Lung (tissue), 11 donors: ENCODE measurements at regions not wholly inside any gene's neighbourhood (a gene's known extent, or its start where the extent isn't known, plus 50 kb on each side); places are given as distances from the start of the nearest gene placed in this dataset.

Experiments used
- ATAC-seq: fragments of 200-7000 bp; cut with Tn5 transposase; one replicate; pipeline ENCODE4 v1.9.1; 2020; ENCODE audit warnings: moderate number of reproducible peaks; ENCODE audit not compliant: insufficient read depth, low FRiP score
- DNase-seq, 3 donors: peaks; one replicate each; pipeline ENCODE4 v3.0.0-alpha.2; 2013 to 2017
- H3K27ac ChIP-seq, 2 donors: one replicate each; pipeline ENCODE4 v1.5.1; 2013; ENCODE audit warnings: mild to moderate bottlenecking in 2 of 2, moderate library complexity in 2 of 2, control low read depth in 1 of 2, inconsistent platforms in 1 of 2, low read depth in 1 of 2, low read length in 1 of 2
- H3K27me3 ChIP-seq, 3 donors: one replicate each; pipeline ENCODE4 v1.5.1; 2013; ENCODE audit warnings: low read length in 2 of 3; ENCODE audit not compliant: control insufficient read depth in 3 of 3, insufficient read depth in 3 of 3
- H3K36me3 ChIP-seq, 4 donors: one replicate each; pipeline ENCODE4 v1.5.1; 2013; ENCODE audit warnings: low read length in 4 of 4, mild to moderate bottlenecking in 1 of 4, moderate library complexity in 1 of 4; ENCODE audit not compliant: control insufficient read depth in 4 of 4, insufficient read depth in 4 of 4
- H3K4me1 ChIP-seq, 5 donors: one replicate each; pipeline ENCODE4 v1.5.1; 2013; ENCODE audit warnings: low read length in 5 of 5, mild to moderate bottlenecking in 2 of 5, moderate library complexity in 1 of 5; ENCODE audit not compliant: control insufficient read depth in 5 of 5, insufficient read depth in 5 of 5
- H3K4me3 ChIP-seq: one replicate; pipeline ENCODE4 v1.5.1; 2013; ENCODE audit warnings: mild to moderate bottlenecking, control low read depth, moderate library complexity
- H3K9ac ChIP-seq, 2 donors: one replicate each; pipeline ENCODE4 v1.5.1; 2013; ENCODE audit warnings: low read length in 2 of 2, control low read depth in 1 of 2; ENCODE audit not compliant: insufficient read depth in 1 of 2
- H3K9me3 ChIP-seq, 4 donors: one replicate each; pipeline ENCODE4 v1.5.1; 2013; ENCODE audit warnings: low read length in 3 of 4, mild to moderate bottlenecking in 1 of 4, moderate library complexity in 1 of 4; ENCODE audit not compliant: control insufficient read depth in 4 of 4, insufficient read depth in 3 of 4
- WGBS, 2 donors: extraction: QIAGEN DNeasy Blood & Tissue Kit; methylation state at CpG; one replicate each; pipeline ENCODE4 v1.1.7; 2013; 5-methylcytosine and 5-hydroxymethylcytosine counted together
- TF ChIP-seq, protein P1 (sequence below): IDR thresholded peaks from 2 replicates; pipeline ENCODE4 v1.5.1; 2012; ENCODE audit warnings: mild to moderate bottlenecking; ENCODE audit errors: control extremely low read depth, extremely low read depth
- donor health status: control.
- donor health status: control.
- donor health status: Bipolar disorder and iron deficiency.
- donor health status: healthy.
- donor health status: DM: yes; HTN: yes; CAD: no.

DNA sequence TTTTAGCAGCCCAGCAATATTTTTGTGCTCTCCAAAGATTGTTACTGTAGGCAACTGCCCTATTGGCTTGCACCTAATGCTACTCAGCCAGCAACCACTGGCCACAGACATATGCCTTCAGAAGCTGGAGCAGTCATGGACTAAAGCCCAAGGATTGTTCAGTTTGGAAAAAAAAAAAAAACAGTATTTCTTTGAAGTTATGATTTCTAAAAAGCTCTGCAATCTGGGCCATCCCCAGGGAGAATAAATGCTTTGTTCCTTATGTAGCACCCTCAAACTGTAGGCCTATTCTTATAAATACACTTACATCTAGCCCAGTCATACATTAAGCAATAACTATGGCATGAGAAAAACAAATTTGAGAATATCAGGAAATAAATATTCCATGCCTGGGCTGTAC, 2190.5 kb upstream of the RAG2 start:
- Histone ChIP-seq H3K9ac (no peak overlapping the region), H3K36me3 (no peaks in the 10 kb centered on the region), H3K27ac (no peak overlapping the region), H3K4me1 (no peaks in the 10 kb centered on the region), H3K27me3 (no peaks in the 10 kb centered on the region), H3K9me3 (no peaks in the 10 kb centered on the region), H3K4me3 (no peak overlapping the region)
- TF ChIP-seq, protein P1, sequence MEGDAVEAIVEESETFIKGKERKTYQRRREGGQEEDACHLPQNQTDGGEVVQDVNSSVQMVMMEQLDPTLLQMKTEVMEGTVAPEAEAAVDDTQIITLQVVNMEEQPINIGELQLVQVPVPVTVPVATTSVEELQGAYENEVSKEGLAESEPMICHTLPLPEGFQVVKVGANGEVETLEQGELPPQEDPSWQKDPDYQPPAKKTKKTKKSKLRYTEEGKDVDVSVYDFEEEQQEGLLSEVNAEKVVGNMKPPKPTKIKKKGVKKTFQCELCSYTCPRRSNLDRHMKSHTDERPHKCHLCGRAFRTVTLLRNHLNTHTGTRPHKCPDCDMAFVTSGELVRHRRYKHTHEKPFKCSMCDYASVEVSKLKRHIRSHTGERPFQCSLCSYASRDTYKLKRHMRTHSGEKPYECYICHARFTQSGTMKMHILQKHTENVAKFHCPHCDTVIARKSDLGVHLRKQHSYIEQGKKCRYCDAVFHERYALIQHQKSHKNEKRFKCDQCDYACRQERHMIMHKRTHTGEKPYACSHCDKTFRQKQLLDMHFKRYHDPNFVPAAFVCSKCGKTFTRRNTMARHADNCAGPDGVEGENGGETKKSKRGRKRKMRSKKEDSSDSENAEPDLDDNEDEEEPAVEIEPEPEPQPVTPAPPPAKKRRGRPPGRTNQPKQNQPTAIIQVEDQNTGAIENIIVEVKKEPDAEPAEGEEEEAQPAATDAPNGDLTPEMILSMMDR, result no peak
- DNase-seq (peak in 1 of 3 donors; percentile 8), ATAC-seq (no peak)

DNA sequence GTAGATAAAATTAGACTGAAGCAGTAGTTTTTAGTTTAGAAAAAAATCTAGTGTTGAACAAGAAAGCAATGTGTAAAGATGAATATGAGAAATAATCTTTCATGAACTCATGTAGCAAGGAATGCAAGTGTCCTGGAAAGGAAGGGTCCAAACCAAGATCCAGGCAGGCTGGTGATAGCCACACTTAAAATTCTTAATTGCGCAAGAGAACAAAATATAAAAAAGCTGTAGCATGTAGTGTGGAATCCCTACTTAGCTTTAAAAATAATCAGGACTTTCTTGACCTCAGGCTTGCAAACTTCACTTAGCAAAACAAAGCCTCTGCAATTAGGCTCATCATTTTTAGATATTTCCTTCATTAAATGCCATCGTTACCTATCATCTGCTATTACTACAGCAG, 2186.1 kb upstream of the RAG2 start:
- DNase-seq, result no peak
- Histone ChIP-seq H3K4me1 (no peaks in the 10 kb centered on the region), H3K36me3 (no peaks in the 10 kb centered on the region), H3K4me3 (no peak overlapping the region), H3K27me3 (no peaks in the 10 kb centered on the region), H3K9me3 (no peaks in the 10 kb centered on the region), H3K9ac (no peak overlapping the region), H3K27ac (no peak overlapping the region)
- TF ChIP-seq, protein P1, result no peak
- WGBS, 2 donors, result 90 to 95% methylated on average over 2 of the region's 2 CpGs
- ATAC-seq, result no peak

DNA sequence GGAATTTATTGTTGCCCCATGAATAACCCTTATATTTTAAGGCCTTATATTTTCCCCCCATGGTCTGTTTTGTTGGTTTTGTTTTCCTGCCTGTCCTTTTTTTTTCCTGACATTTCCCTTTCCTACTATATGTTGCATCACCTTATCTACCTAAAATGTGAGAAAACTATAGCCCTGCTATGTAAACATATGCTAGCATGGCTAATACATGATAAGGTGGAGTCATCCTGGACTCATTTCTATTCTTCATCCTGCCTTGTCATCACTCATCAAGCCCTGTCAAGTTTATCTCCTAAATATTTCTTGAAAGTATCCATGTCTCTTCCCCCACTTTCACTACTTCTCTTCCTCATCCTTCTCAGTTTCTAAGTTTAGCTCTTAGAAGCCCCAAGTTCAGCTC, 2168.8 kb upstream of the RAG2 start:
- TF ChIP-seq, protein P1, result no peak
- peaks cover 0 to 4% (median 0%) of the 10 kb centered on the region in 4 donors for H3K9me3 ChIP-seq
- no peak overlapping the region for H3K4me3 ChIP-seq
- no peaks in the 10 kb centered on the region for H3K27me3 ChIP-seq
- H3K27ac ChIP-seq, result no peak overlapping the region
- ATAC-seq (no peak), DNase-seq (no peak)
- no peak overlapping the region for H3K9ac ChIP-seq
- no peaks in the 10 kb centered on the region for H3K36me3 ChIP-seq
- no peaks in the 10 kb centered on the region for H3K4me1 ChIP-seq

DNA sequence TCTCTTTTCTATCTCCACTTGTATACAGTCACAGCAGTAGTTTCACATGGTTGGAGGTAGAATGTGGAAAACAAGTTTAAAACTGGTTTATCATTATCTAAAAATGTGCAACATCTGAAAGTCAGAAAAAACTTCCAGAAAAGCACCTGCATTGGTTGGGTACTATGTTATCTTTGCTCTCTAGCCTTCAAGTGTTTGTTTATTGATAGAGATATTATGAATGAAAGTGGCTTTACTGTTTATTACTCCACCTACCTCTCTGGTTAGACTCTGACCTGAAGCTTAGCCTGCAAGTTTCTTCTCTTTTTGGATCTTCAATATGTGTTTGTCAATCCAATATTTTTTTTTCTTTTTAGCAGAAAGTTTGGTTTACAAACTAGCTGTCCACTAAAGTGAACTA, 2161.4 kb upstream of the RAG2 start:
- ATAC-seq, result no peak
- no peaks in the 10 kb centered on the region for H3K4me1 ChIP-seq
- no peak overlapping the region for H3K9ac ChIP-seq
- H3K9me3 ChIP-seq, result no peaks in the 10 kb centered on the region
- no peaks in the 10 kb centered on the region for H3K27me3 ChIP-seq
- no peak overlapping the region for H3K4me3 ChIP-seq
- no peak for DNase-seq
- no peaks in the 10 kb centered on the region for H3K36me3 ChIP-seq
- no peak overlapping the region for H3K27ac ChIP-seq
- TF ChIP-seq, protein P1, result no peak
